Left ventricle myocardium inferior (tissue), 1 donor: ENCODE measurements at regions not wholly inside any gene's neighbourhood (a gene's known extent, or its start where the extent isn't known, plus 50 kb on each side); places are given as distances from the start of the nearest gene placed in this dataset.

Source experiments
- DNase-seq: peaks from one replicate; pipeline ENCODE4 v3.0.0-alpha.2; 2020
- H3K27ac ChIP-seq: fragments of 200-600 bp; replicated peaks from 2 replicates; pipeline ENCODE4 v1.8.0; 2021
- H3K27me3 ChIP-seq: fragments of 200-600 bp; 2 replicates; pipeline ENCODE4 v1.8.0; 2021; ENCODE audit warnings: low read depth
- H3K36me3 ChIP-seq: fragments of 200-600 bp; 2 replicates; pipeline ENCODE4 v1.8.0; 2021
- H3K4me1 ChIP-seq: fragments of 200-600 bp; 2 replicates; pipeline ENCODE4 v1.8.0; 2021
- H3K4me3 ChIP-seq: fragments of 200-600 bp; 2 replicates; pipeline ENCODE4 v1.8.0; 2021; ENCODE audit warnings: mild to moderate bottlenecking, moderate library complexity
- H3K9me3 ChIP-seq: fragments of 200-600 bp; replicated peaks from 2 replicates; pipeline ENCODE4 v1.8.0; 2021
- CTCF ChIP-seq: fragments of 200-600 bp; IDR thresholded peaks from 2 replicates; pipeline ENCODE4 v1.8.0; 2021; ENCODE audit warnings: antibody characterized with exemption, mild to moderate bottlenecking, borderline replicate concordance
- intact Hi-C: fragments of 100-400 bp; cut with micrococcal nuclease; formaldehyde crosslinking; loops from one replicate; pipeline ENCODE4 v1.11.0; 2022
- donor health status: DM: no; HTN: yes; CAD: no; lungs with severe emphysema.

GRCh38 chr12:73529954-73530353 lies 1007.7 kb upstream of the ATXN7L3B start:
- Histone ChIP-seq H3K4me1 (peaks cover 7% of the 10 kb centered on the region), H3K27me3 (no peaks in the 10 kb centered on the region), H3K4me3 (no peak overlapping the region), H3K9me3 (peaks cover 27% of the 10 kb centered on the region), H3K36me3 (no peaks in the 10 kb centered on the region), H3K27ac (no peak overlapping the region)
- no peak for TF ChIP-seq CTCF
- no peak for DNase-seq
- intact Hi-C loops: no loop called here

- Histone ChIP-seq H3K4me3 (no peak overlapping the region), H3K9me3 (peaks cover 19% of the 10 kb centered on the region), H3K27me3 (no peaks in the 10 kb centered on the region), H3K36me3 (no peaks in the 10 kb centered on the region), H3K4me1 (peaks cover 7% of the 10 kb centered on the region), H3K27ac (no peak overlapping the region)
- intact Hi-C loops: no loop called here
- no peak for DNase-seq
- TF ChIP-seq CTCF: no peak
Measured at GRCh38 chr12:73531752-73532151, 1005.9 kb upstream of the ATXN7L3B start.

GRCh38 chr12:73547421-73547820 lies 990.2 kb upstream of the ATXN7L3B start:
- intact Hi-C loops: no loop called here
- Histone ChIP-seq H3K4me3 (no peak overlapping the region), H3K9me3 (peaks cover 13% of the 10 kb centered on the region), H3K36me3 (no peaks in the 10 kb centered on the region), H3K27ac (no peak overlapping the region), H3K27me3 (no peaks in the 10 kb centered on the region), H3K4me1 (no peaks in the 10 kb centered on the region)
- no peak for TF ChIP-seq CTCF
- no peak for DNase-seq

- H3K9me3 ChIP-seq: peaks cover 23% of the 10 kb centered on the region
- no peak overlapping the region for H3K27ac ChIP-seq
- intact Hi-C loops: no loop called here
- H3K36me3 ChIP-seq: no peaks in the 10 kb centered on the region
- no peak overlapping the region for H3K4me3 ChIP-seq
- no peaks in the 10 kb centered on the region for H3K27me3 ChIP-seq
- H3K4me1 ChIP-seq: no peaks in the 10 kb centered on the region
- no peak for DNase-seq
- no peak for TF ChIP-seq CTCF
Measured at GRCh38 chr12:73585136-73585535, 952.5 kb upstream of the ATXN7L3B start.

- no peak for DNase-seq
- Histone ChIP-seq H3K4me3 (no peak overlapping the region), H3K9me3 (peaks cover 14% of the 10 kb centered on the region), H3K27ac (no peak overlapping the region), H3K36me3 (no peaks in the 10 kb centered on the region), H3K4me1 (no peaks in the 10 kb centered on the region), H3K27me3 (no peaks in the 10 kb centered on the region)
- no peak for TF ChIP-seq CTCF
- intact Hi-C loops: no loop called here
Measured at GRCh38 chr12:73589220-73589619, 948.4 kb upstream of the ATXN7L3B start.

GRCh38 chr12:73598626-73599025 lies 939.0 kb upstream of the ATXN7L3B start:
- Histone ChIP-seq H3K4me3 (no peak overlapping the region), H3K9me3 (no peaks in the 10 kb centered on the region), H3K27ac (no peak overlapping the region), H3K36me3 (no peaks in the 10 kb centered on the region), H3K4me1 (no peaks in the 10 kb centered on the region), H3K27me3 (no peaks in the 10 kb centered on the region)
- no peak for TF ChIP-seq CTCF
- intact Hi-C loops: no loop called here
- DNase-seq: no peak
